Epithelial cell of esophagus (primary cell): ENCODE measurements at regions not wholly inside any gene's neighbourhood (a gene's known extent, or its start where the extent isn't known, plus 50 kb on each side); places are given as distances from the start of the nearest gene placed in this dataset.

Experiments
- DNase-seq: peaks from one replicate; pipeline ENCODE4 v3.0.0; 2010; ENCODE audit warnings: low read depth
- H3K4me3 ChIP-seq: 2 replicates; pipeline ENCODE4 v1.5.1; 2011; ENCODE audit warnings: mild to moderate bottlenecking, low read length, control low read depth
- TF ChIP-seq, protein P1 (sequence below): IDR thresholded peaks from 2 replicates; pipeline ENCODE4 v1.5.1; 2011; ENCODE audit warnings: low read depth, mild to moderate bottlenecking, low read length, control low read depth, inconsistent platforms; ENCODE audit not compliant: insufficient read depth; ENCODE audit errors: missing control alignments

DNA sequence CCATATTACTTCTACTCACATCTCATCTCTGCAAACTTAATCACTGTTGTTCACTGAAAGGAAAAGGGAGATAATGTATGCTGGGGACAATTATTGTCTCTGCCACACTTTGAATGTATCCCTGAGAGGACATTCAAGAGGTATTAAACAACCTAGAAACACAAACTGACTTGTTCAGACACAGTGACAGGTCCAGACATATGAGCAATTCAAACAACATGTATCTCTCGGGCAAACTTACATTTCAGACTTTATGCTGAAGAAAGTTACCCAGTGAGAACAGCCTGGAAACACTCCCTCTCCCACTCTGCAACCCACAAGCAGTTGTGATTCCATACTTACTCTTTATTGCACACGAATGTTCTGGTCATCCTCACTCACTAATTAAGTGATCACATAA lies 968.7 kb upstream of the SLC10A2 start:
- TF ChIP-seq, protein P1, sequence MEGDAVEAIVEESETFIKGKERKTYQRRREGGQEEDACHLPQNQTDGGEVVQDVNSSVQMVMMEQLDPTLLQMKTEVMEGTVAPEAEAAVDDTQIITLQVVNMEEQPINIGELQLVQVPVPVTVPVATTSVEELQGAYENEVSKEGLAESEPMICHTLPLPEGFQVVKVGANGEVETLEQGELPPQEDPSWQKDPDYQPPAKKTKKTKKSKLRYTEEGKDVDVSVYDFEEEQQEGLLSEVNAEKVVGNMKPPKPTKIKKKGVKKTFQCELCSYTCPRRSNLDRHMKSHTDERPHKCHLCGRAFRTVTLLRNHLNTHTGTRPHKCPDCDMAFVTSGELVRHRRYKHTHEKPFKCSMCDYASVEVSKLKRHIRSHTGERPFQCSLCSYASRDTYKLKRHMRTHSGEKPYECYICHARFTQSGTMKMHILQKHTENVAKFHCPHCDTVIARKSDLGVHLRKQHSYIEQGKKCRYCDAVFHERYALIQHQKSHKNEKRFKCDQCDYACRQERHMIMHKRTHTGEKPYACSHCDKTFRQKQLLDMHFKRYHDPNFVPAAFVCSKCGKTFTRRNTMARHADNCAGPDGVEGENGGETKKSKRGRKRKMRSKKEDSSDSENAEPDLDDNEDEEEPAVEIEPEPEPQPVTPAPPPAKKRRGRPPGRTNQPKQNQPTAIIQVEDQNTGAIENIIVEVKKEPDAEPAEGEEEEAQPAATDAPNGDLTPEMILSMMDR: no peak

DNA sequence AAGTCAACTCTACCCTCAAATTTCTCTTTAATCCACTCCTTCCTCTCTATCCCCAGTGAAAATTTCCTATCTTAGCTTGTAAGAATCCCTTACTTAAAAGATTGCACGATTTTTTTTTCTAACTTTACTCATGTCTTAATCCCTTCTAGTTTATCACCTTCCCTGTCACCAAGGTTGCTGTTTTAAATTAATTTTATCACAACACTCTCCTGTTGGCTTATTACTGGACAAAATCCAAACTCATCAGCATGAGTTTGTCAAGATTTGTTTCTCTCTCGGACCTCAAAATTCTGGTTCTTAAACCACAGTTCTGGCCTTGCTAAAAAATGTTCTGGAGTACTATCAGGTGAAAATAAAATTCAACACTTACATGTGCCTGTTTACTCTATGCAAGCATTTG lies 959.1 kb upstream of the SLC10A2 start:
- H3K4me3 ChIP-seq: no peak overlapping the region
- no peak for DNase-seq
- TF ChIP-seq, protein P1: no peak

More for the DNA sequence above, 968.7 kb upstream of the SLC10A2 start:
- no peak overlapping the region for H3K4me3 ChIP-seq
- peak; percentile 60 for DNase-seq

DNA sequence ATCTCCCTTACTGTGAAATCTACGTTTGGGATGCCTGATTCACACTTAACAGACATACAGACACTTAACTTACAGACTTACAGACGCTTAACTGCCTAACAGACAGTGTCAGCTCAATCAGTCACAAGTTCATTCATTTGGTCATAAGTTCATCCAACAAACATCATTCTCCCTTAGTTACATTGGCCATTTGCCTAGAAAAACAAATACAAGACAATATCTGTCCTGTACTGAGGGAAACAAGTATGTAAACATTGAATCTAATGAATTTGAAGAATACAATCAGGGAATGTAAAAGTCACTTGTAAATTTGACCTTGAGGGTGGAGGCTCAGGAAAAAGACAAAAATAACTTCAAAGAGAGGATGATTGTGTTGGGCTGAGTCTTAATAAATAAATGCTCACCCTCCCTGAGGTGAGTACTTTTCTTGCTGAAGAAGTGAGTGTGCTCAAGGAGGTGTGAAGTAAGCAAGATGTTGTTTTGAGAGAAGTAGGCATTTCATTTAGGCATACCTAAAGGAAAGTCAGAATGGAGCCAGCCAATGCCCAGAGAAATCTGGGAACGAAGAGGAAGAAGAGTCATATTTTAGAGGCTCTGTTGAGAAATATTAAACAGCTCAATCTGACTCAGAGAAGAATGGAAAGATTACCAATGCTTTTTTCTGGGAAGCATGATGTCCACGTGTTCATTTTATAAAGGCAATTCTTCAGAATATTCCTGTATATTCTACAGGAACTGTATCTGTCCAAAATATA lies 958.4 kb upstream of the SLC10A2 start:
- H3K4me3 ChIP-seq: no peak overlapping the region
- TF ChIP-seq, protein P1: no peak

DNA sequence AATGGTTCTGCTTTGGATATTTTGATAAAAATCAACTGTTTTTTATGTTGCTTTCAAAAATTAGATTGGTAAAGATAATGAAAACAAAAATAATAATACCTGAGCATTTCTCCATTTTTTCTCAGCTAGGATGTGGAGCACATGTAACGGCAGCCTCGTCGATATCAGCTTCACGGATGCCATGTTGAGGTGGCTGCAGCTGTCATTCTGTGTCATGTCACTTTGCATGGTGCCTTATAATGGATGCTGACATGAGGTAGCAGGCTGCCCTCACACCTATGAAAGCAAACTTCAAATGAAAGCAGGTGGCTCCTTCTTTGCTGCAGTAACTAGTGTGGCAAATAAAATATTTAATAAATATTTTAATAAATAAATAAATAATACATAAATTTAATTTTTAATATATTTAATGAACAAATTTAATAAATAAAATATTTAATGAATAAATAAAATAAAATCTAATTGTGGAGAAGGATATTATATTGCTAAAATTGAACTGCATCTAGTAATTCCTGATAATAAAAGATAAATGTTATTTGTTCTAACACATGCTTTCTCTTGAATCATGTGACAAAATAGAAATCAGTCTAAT lies 955.7 kb upstream of the SLC10A2 start:
- TF ChIP-seq, protein P1: no peak
- no peak for DNase-seq
- no peak overlapping the region for H3K4me3 ChIP-seq

More for the DNA sequence above, 958.4 kb upstream of the SLC10A2 start:
- peak; percentile 65 for DNase-seq

DNA sequence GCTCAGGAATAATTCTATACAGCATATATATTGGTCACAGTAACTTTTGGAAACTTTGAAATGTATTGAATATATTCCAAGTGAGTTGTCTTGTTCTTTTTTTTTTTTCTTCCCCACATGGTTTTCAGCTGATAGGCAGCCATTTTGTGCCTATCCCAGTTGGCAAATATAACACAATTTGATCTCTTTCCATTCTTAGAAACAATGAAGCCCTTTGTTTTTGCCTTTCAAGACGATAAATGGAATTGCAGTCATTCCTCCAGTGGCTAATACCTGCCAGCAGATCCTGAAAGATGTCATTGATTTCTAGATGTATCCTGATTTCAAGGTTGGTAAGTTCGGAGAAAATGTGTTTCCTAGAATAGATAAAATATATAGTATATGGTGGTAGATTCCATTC lies 951.1 kb upstream of the SLC10A2 start:
- TF ChIP-seq, protein P1: no peak
- H3K4me3 ChIP-seq: no peak overlapping the region
- no peak for DNase-seq

DNA sequence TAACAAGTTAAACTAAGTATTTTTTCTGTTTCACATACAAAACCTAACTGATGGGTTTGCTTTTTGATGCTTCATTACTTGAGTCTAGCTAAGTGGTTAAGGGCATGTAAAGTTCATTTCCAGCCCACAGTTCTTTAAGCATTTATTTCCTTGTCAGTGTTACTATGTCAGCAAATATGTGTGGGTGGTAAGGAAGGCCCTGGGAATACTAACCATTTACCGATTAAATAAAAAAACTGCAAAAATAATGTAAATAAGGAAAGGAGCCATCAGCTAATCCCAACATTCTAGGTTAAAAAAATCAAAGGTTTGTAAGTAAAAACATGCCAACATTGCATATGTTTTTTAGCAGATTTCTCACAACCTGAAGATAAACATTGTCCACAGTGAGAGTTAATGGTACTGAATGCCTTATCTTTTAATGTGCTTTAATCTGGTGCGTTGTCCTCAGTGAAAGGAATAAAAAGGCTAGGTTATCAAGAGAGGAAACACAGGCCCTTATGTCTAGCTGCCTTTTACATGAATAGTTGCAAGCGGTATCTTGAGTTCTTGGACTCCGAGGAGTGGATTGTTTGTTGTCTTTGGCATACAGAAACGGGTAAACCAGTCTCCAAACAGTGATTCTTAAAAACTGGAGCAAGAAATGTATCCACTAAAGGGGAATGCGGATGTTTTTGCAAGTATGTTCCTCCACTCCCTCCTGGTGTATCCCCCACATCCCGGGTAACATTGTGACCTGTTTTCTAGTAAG lies 949.6 kb upstream of the SLC10A2 start:
- TF ChIP-seq, protein P1: no peak
- H3K4me3 ChIP-seq: no peak overlapping the region
- DNase-seq: no peak
